GM18519 (cell line): ENCODE measurements at regions not wholly inside any gene's neighbourhood (a gene's known extent, or its start where the extent isn't known, plus 50 kb on each side); places are given as distances from the start of the nearest gene placed in this dataset.

Experiments
- ATAC-seq: cut with Tn5 transposase; IDR thresholded peaks from one replicate; pipeline ENCODE4 v1.9.1; 2021; ENCODE audit warnings: mild to moderate bottlenecking, moderate library complexity; ENCODE audit not compliant: unreplicated experiment, low FRiP score

GRCh38 chr14:95391331-95391730 lies 71.6 kb upstream of the CLMN start:
- ATAC-seq, result no peak

GRCh38 chr14:95389471-95390011 lies 69.8 kb upstream of the CLMN start:
- ATAC-seq, result no peak

DNA sequence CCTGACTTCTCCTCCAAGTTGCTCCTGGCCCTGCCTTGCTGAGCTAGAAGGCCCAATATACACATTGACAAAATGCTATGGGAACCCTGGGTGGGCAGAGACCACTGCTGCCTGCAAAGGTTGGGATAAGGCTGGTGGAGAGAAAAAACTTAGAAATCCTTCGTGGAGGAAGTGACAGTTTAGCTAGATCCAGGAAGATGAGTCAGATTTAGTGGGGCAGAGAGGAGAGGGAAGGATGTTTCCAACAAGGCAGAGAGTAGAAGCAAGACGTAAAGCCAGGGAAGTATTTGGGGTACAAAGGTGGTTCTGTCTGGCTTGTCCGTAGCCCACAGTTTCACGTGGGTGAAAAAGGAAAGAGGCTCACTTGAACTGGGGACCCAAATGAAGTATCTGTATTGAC lies 69.0 kb upstream of the CLMN start:
- ATAC-seq, result no peak

- ATAC-seq, result no peak
These were observed 68.2 kb upstream of the CLMN start for GRCh38 chr14:95387826-95388445.

GRCh38 chr14:95386536-95387095 lies 66.9 kb upstream of the CLMN start:
- ATAC-seq, result no peak

GRCh38 chr14:95385701-95386100 lies 66.0 kb upstream of the CLMN start:
- no peak for ATAC-seq

DNA sequence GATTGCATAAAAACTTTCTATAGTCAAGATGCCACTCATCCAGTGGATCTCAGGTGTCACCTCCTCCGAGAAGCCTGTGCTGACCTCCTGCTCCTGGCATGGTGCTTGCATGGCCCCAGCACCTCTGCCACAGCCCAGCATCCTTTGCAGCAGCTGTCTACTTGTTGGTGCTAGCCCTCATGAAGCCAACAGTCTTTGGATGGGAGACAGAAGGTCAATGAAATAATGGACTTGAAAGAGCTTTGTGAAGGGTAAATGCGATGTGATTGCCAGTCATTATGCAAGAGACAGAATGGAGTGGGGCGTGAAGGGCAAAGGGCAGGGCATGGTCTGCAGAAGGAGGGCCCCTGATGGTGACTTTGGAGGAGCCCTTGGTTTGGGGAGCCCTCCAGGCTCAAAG lies 63.0 kb upstream of the CLMN start:
- no peak for ATAC-seq

- no peak for ATAC-seq
These were observed 62.0 kb upstream of the CLMN start for GRCh38 chr14:95381726-95382125.

DNA sequence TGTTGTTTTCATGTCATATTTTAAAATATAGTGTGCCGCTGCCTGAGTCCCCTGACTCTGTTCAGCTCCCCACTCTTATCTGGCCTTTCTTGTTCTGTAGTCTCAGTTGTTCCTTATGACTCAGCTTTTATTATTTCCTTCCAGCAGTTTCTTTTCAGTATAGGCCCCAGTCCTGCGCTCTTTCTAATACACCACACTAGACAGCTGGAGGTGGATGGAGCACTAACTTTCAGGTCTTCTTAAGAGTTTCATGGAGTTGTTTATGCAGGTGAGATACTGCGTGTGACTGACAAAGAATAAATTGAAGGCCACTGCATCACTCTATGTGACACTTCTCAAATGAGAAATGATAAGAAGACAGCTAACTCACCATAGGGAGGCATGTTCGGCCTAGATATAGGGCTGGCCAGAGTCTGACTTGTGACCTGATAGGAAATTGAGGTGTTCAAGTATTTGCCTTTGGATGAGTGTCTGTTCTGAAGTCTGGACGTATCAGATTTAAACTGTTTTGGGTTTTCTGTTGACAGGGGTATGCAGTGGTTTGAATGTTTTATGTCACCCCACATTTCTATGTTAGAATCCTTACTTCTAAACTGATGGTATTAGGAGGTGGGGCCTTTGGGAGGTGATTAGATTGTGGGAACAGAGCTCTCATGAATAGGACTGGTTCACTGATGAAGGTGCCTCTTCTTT lies 60.8 kb upstream of the CLMN start:
- ATAC-seq, result no peak

DNA sequence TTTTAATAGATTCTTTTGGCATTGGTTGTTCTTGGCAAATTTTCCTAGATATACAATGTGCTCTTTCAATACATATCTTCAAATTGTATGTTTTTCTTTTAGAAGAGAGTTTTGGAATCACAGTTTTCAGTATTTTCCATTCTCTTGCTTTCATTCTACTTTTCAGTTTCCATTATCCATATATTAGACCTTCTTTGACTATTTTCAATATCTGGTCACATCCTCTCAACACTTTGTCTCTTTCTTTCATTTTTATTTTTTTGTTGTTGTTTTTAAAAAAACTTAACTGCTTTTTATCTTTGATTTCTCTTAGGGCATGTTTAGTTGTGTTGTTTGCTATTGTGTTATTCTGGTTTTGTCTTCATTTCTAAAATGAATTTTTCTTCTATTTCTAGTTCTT lies 59.9 kb upstream of the CLMN start:
- ATAC-seq, result no peak

GRCh38 chr14:95375539-95376109 lies 55.9 kb upstream of the CLMN start:
- ATAC-seq, result no peak

- ATAC-seq, result no peak
These were observed 54.7 kb upstream of the CLMN start for GRCh38 chr14:95374239-95374997.

DNA sequence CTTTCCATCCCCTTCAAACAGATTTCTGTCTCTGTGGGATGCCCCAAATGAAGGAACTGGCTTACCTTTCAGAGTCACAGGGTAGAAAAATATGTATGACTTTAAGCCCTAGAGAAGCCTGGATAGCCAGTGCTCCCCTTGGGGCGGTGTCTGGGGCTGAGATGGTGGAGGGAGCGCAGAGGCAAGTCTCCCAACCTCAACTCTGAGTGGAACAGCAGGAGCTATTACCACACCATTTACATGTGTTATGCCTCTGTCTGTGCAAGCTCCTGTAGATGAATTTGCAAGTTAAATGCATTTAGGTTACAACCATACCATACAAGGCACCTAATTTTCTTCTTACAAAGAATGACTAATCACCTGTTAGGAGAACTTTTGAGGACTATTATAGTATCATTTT lies 50.4 kb upstream of the CLMN start:
- no peak for ATAC-seq
